Hepatocyte (in vitro differentiated cells): ENCODE measurements at regions not wholly inside any gene's neighbourhood (a gene's known extent, or its start where the extent isn't known, plus 50 kb on each side); places are given as distances from the start of the nearest gene placed in this dataset.

Source experiments
- EZH2 ChIP-seq: fragments of 200-600 bp; sonication (generic); IDR thresholded peaks from 2 replicates; pipeline ENCODE4 v1.6.1; 2016; ENCODE audit warnings: antibody characterized with exemption, mild to moderate bottlenecking, borderline replicate concordance
- TF ChIP-seq, protein P1 (sequence below): fragments of 200-600 bp; sonication (generic); IDR thresholded peaks from 2 replicates; pipeline ENCODE4 v1.5.1; 2016; ENCODE audit warnings: antibody characterized with exemption, mild to moderate bottlenecking; ENCODE audit not compliant: poor library complexity

DNA sequence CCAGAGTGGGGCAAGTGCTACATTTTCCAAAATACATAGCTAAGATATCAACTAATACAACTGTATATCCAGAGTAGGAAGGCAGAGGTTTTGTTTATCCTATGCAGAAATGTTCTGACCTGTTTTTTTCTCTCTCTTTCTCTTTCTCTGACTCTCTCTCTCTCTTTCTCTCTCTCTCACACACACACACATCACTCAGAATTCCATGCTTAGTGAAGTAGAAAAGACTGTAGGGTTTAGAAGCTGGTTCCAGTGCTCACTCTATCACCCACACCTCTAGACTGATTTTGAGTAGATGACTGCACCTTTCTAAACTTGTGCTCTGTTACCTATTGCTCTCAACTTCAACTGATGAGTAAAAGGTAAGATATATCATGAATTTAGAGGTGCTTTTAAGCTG is 356.7 kb downstream of the LRIG3 start:
- TF ChIP-seq, protein P1, sequence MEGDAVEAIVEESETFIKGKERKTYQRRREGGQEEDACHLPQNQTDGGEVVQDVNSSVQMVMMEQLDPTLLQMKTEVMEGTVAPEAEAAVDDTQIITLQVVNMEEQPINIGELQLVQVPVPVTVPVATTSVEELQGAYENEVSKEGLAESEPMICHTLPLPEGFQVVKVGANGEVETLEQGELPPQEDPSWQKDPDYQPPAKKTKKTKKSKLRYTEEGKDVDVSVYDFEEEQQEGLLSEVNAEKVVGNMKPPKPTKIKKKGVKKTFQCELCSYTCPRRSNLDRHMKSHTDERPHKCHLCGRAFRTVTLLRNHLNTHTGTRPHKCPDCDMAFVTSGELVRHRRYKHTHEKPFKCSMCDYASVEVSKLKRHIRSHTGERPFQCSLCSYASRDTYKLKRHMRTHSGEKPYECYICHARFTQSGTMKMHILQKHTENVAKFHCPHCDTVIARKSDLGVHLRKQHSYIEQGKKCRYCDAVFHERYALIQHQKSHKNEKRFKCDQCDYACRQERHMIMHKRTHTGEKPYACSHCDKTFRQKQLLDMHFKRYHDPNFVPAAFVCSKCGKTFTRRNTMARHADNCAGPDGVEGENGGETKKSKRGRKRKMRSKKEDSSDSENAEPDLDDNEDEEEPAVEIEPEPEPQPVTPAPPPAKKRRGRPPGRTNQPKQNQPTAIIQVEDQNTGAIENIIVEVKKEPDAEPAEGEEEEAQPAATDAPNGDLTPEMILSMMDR, result no peak
- no peak for TF ChIP-seq EZH2
